Cortex of kidney (tissue), 1 donor: ENCODE measurements at regions not wholly inside any gene's neighbourhood (a gene's known extent, or its start where the extent isn't known, plus 50 kb on each side); places are given as distances from the start of the nearest gene placed in this dataset.
"Not testable (repeated sequence)": the region's sequence is repeated elsewhere in the genome, so short reads cannot be mapped to it uniquely, and the experiment has no call there.

Source experiments
- DNase-seq: peaks from one replicate; lab custom pipeline; 2025; lab: John Stamatoyannopoulos, UW

DNA sequence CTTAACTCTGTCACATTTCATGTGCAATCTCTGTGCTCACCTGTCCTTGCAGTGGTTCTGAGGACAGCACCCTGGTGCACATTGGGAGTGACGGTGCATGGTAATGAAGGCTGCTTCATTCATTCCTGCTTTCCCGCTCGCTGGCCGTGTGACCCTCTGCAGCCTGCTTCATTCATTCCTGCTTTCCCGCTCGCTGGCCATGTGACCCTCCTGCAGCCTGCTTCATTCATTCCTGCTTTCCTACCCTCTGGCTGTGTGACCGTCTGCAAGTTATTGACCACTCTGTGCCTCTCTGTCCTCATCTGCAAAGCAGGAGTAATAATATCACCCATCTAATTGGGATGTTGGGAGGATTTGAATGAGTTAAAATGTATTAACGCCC is 189.1 kb upstream of the TMEM132C start:
- DNase-seq, result no peak

- DNase-seq, result no peak
Measured at GRCh38 chr12:128078301-128078971, 188.5 kb upstream of the TMEM132C start.

- DNase-seq, result no peak
Measured at GRCh38 chr12:128079446-128079845, 187.5 kb upstream of the TMEM132C start.

DNA sequence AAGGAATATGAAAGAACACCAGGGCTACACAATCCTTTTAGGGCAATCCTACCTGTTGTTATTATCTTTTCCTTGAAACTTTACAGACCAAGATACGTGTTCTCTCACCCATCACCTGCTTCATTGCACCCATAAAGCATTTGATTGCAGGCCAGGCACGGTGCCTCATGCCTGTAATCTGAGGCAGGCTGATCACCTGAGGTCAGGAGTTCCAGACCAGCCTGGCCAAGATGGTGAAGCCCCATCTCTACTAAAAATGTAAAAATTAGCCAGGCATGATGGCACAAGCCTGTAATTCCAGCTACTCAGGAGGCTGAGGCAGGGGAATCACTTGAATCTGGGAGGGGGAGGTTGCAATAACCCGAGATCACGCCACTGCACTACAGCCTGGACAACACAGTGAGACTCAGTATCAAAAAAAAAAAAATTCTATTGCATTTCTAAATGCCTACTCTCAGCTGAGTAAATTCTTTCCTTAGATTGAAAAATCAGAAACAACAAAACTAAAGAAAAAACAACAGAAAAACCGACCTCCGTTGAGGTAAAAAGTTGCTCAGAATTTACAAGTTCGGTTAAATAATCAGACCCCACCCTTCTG is 183.7 kb upstream of the TMEM132C start:
- DNase-seq, result no peak

DNA sequence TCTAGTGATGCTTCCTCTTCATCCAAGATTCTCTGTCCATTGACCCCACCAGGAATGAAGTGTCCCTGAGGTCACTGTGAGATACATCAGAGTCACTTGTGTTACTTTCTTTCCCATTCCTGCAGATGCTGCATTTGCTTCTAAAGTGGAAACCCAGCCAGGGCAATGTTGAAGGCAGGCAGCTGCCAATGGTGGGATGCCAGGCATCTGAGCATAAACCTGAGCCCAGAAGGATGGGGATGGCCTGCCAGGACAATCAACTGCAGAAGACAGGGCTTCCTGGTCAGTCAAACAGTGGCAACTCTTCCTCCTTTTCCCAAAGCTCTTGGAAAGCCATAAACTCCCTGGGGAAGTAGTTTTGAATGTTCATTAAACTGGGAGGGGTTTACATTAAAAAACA is 178.0 kb upstream of the TMEM132C start:
- DNase-seq, result no peak

DNA sequence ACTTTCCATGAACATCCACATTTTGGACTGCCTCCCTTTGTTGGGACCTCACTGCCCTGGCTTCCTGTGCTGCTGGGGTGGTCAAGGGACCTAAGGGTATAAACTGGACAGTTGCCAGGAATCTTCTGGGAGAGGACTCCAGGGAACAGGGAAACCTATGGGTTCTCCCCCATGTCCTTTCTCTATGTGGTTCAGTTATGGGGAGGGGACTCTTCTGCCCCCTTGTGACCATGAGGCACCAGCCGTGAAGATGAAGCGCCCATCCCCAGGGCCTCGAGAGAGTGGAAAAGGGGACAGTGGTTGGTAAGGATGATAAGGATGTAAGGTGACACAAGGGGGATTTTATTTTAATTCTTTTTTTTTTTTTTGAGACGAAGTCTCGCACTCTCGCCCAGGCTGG is 177.0 kb upstream of the TMEM132C start:
- DNase-seq, result no peak

GRCh38 chr12:128091101-128091720 is 175.8 kb upstream of the TMEM132C start:
- DNase-seq, result no peak

DNA sequence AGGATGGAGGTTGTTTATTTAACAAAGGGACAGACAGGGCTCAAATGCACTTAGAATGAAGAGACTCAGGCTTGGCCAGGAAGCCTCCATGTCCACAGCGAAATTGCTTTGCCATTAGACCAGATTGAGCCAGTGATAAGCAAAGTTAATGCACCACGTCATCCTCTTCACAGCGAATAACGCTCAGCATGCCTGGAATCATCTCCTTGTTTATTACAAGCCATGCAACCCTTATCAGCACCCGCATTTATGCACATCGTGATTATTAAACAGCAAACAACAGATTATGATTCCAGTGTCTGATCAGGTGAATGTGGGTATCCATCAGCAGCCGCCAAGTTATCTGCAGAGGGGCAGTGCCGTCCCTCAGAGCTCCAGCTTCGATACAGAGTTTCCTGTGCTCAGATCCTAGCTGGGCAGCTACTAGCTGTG is 175.0 kb upstream of the TMEM132C start:
- DNase-seq, result no peak

DNA sequence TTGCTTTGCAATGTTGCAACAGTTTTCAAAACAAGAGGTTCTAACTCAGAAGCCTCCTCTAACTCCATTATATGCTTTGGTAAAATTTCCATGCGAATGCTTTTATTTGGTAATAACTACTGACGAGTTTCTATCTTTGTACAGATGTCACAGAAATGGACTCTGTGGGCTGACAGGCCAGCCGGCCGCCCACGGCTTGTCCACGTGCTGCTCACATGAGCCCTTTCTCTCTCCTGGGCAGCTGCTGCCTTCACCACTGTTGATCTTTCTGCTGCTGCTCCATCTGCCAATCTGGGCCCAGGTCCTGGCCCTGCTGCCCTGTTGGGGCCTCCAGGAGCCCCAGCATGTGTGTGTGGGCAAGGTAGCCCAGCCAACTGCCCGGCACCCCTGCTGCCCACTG is 168.2 kb upstream of the TMEM132C start:
- DNase-seq, result no peak

- DNase-seq, result no peak
Measured at GRCh38 chr12:128103152-128103551, 163.8 kb upstream of the TMEM132C start.

GRCh38 chr12:128109236-128109635 is 157.7 kb upstream of the TMEM132C start:
- no peak for DNase-seq

DNA sequence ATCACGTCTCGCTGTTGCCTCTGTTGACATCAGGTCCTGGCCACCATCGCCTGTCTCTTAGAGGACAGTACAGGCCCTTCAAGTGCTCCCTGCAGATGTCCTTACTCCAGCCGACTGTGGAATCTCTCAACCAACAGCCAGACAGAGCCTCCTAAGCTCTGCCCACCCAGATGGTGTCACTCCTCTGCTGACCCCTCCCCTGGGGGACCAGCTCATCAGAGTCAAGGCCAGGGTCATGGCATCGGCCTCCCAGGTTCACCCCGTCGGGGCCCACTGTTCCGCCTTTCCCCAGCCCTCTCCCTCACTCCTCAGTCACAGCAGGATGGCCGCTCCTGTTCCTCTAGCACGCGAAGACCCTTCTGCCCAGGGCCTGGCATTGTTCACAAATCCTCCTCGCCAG is 157.3 kb upstream of the TMEM132C start:
- DNase-seq, result no peak

GRCh38 chr12:128111333-128111732 is 155.6 kb upstream of the TMEM132C start:
- DNase-seq, result no peak

DNA sequence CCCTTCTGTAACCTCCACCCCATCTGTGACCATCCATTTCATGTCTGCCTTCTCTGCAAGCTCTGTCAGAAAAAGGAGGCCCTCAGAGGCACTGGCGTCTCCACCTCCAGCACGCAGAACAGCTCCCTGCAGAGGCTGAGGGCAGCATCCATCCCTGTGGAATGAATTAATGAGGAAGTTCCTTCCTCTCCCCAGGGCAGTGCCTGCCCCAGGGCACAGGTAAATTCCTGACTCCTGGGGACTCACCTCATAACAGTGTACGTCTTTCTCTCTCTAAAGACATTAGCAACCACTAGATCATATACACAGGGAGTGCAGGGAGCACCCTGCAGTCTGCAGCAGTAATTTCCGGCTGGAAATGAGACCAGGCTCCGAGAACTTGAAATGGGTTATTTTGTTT is 155.0 kb upstream of the TMEM132C start:
- DNase-seq, result no peak

GRCh38 chr12:128113250-128113649 is 153.7 kb upstream of the TMEM132C start:
- DNase-seq, result not testable (repeated sequence)

DNA sequence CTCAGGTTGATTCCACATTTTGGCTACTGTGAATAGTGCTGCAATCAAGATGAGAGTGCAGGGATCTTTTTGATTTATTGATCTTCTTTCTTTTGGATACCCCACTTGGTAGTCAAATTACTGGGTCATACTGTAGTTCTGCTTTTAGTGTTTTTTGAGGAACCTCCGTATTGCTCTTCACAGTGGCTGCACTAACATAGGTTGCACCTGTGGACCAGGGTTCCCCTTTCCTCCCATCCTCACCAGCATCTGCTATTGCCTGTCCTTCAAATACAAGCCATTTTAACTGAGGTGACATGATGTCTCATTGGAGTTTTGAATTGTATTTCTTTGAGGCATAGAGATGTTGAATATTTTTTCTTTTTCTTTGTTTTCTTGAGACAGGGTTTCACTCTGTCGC is 152.5 kb upstream of the TMEM132C start:
- no peak for DNase-seq

DNA sequence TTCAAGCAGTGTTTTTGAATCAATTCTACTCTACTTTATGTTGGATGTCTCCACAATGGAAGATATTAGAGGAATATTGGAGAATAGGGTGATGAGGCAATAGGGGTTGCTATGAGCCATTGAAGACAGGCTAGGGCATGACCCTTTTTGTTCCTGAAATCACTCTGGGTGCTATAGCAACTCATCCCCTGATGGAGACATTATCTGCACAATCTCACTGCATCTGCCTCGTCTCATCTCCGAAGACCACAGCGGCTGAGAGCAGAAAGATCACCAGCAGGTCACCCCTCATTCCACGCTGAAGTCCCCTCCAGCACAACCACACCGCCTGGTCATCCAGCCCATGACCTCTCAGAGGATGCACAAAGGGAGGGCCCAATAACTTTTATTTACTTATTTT is 150.4 kb upstream of the TMEM132C start:
- DNase-seq, result no peak

- no peak for DNase-seq
Measured at GRCh38 chr12:128120035-128120434, 146.9 kb upstream of the TMEM132C start.

- no peak for DNase-seq
Measured at GRCh38 chr12:128121424-128121823, 145.5 kb upstream of the TMEM132C start.

GRCh38 chr12:128123096-128123495 is 143.9 kb upstream of the TMEM132C start:
- DNase-seq, result no peak

- no peak for DNase-seq
Measured at GRCh38 chr12:128131955-128132354, 135.0 kb upstream of the TMEM132C start.

DNA sequence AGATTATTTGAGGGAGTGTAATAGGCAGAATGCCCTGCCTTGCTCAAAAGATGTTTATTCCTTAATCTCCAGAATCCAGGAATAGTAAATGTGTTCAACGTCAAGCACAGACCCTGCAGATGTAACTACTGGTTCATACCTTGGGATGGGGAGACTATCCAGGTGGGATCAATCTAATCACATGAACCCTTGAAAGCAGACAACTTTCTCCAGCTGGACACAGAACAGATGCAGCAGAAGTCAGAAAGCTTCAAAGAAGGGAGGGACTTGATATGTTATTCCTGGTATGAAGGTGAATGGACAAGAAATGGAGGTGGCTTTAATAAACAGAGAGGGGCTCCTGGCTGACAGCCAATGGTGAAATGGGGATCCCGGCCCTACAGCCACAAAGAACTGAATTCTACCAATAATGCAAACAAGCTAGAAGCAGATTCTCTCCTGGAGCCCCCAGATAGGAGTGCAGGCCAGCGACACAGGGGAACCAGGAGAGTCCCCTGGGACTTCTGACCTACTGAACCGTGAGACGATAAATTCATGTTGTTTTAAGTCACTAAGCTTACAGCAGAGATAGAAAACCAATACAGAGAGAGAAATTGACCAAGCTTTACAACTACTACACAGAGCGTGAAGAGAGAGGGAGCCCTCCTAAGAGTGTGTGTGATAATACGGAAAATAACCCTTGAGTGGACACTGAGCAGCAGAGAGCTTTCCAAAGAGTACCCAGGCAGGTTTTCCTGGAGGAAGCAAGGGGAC is 133.5 kb upstream of the TMEM132C start:
- no peak for DNase-seq

DNA sequence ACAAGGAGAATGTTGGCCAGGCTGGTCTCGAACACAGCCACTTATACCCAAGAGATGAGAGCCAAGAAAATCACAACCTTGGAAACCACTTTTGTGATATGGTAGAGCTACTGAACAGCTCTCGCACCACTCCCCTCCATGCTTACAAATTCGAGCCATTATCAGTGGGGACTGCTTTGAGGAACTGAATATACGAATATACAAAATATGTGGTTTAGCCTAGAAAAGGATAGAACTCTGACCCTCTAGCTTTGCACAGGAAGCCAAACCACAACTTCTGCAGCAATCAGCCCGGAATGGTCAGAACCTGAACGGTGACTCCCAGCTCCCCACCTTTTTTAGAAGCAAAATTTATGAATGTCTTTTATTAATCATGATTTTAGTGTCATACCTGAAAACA is 129.8 kb upstream of the TMEM132C start:
- no peak for DNase-seq
